HEK293 (cell line): ENCODE measurements at regions not wholly inside any gene's neighbourhood (a gene's known extent, or its start where the extent isn't known, plus 50 kb on each side); places are given as distances from the start of the nearest gene placed in this dataset.

ENCODE experiments used
- CTCF ChIA-PET: fragments of 350-600 bp; formaldehyde crosslinking; extraction: SDS; loops from one replicate; lab custom pipeline; 2021; ENCODE audit warnings: antibody characterized with exemption; lab: Yijun Ruan, JAX
- POLR2A ChIA-PET: fragments of 300-600 bp; formaldehyde crosslinking; extraction: SDS; loops from one replicate; lab custom pipeline; 2020; ENCODE audit warnings: antibody characterized with exemption, inconsistent platforms; lab: Yijun Ruan, JAX
- H3K27ac ChIP-seq: fragments of 200-500 bp; sonication (Bioruptor generic); 2 replicates; pipeline ENCODE4 v1.5.1; 2014; ENCODE audit warnings: low read depth, low read length, control low read depth, inconsistent platforms; ENCODE audit errors: extremely low read depth
- H3K36me3 ChIP-seq, 2 experiments: fragments of 200-500 bp in 1 of 2; sonication (Bioruptor generic) in 1 of 2; 1 replicate in 1 of 2; 2 replicates in 1 of 2; pipeline ENCODE4 v1.5.1; 2014 to 2017; ENCODE audit warnings: inconsistent platforms in 2 of 2, low read length in 2 of 2; ENCODE audit not compliant: control insufficient read depth in 2 of 2, insufficient read depth in 1 of 2
- H3K4me1 ChIP-seq: fragments of 200-500 bp; sonication (Bioruptor generic); 2 replicates; pipeline ENCODE4 v1.5.1; 2014; ENCODE audit warnings: mild to moderate bottlenecking, low read length, inconsistent platforms; ENCODE audit not compliant: control insufficient read depth, insufficient read depth
- H3K4me3 ChIP-seq: 2 replicates; pipeline ENCODE4 v1.5.1; 2011; ENCODE audit warnings: low read depth, mild to moderate bottlenecking, control low read depth, low read length, moderate library complexity
- H3K9me3 ChIP-seq: fragments of 200-500 bp; sonication (Bioruptor generic); 2 replicates; pipeline ENCODE4 v1.5.1; 2014; ENCODE audit warnings: low read depth, low read length, inconsistent platforms; ENCODE audit not compliant: control insufficient read depth, insufficient read depth
- ATF2 ChIP-seq: fragments of 450-650 bp; formaldehyde crosslinking; IDR thresholded peaks from 2 replicates; pipeline ENCODE4 v1.5.1; 2016; ENCODE audit warnings: missing biosample characterization, missing genetic modification characterization, low read depth
- KLF10 ChIP-seq: fragments of 450-650 bp; IDR thresholded peaks from 2 replicates; pipeline ENCODE4 v1.5.1; 2018; ENCODE audit warnings: missing biosample characterization, mild to moderate bottlenecking, missing genetic modification characterization
- MYNN ChIP-seq: fragments of 450-650 bp; formaldehyde crosslinking; IDR thresholded peaks from 2 replicates; pipeline ENCODE4 v1.5.1; 2016; ENCODE audit warnings: missing biosample characterization, missing genetic modification characterization, borderline replicate concordance
- SCRT2 ChIP-seq: fragments of 450-650 bp; formaldehyde crosslinking; IDR thresholded peaks from 2 replicates; pipeline ENCODE4 v1.5.1; 2016; ENCODE audit warnings: missing biosample characterization, missing genetic modification characterization
- SP7 ChIP-seq: fragments of 450-650 bp; formaldehyde crosslinking; IDR thresholded peaks from 2 replicates; pipeline ENCODE4 v1.5.1; 2016; ENCODE audit warnings: missing biosample characterization, missing genetic modification characterization
- ZBTB11 ChIP-seq: fragments of 450-650 bp; formaldehyde crosslinking; conservative IDR thresholded peaks from 2 replicates; pipeline ENCODE4 v1.5.1; 2016; ENCODE audit warnings: low read depth, missing biosample characterization, missing genetic modification characterization
- ZBTB17 ChIP-seq: fragments of 450-650 bp; formaldehyde crosslinking; IDR thresholded peaks from 2 replicates; pipeline ENCODE4 v1.5.1; 2016; ENCODE audit warnings: missing biosample characterization, missing genetic modification characterization
- ZIC2 ChIP-seq: fragments of 450-650 bp; formaldehyde crosslinking; IDR thresholded peaks from 2 replicates; pipeline ENCODE4 v1.5.1; 2016; ENCODE audit warnings: missing biosample characterization, missing genetic modification characterization
- ZNF146 ChIP-seq: fragments of 450-650 bp; formaldehyde crosslinking; IDR thresholded peaks from 2 replicates; pipeline ENCODE4 v1.5.1; 2016; ENCODE audit warnings: missing biosample characterization, missing genetic modification characterization
- ZNF18 ChIP-seq: fragments of 450-650 bp; formaldehyde crosslinking; IDR thresholded peaks from 2 replicates; pipeline ENCODE4 v1.5.1; 2016; ENCODE audit warnings: missing biosample characterization, missing genetic modification characterization
- ZNF184 ChIP-seq: fragments of 450-650 bp; IDR thresholded peaks from 2 replicates; pipeline ENCODE4 v1.5.1; 2018; ENCODE audit warnings: missing biosample characterization, mild to moderate bottlenecking, missing genetic modification characterization
- ZNF214 ChIP-seq: fragments of 450-650 bp; formaldehyde crosslinking; IDR thresholded peaks from 2 replicates; pipeline ENCODE4 v1.5.1; 2017; ENCODE audit warnings: missing biosample characterization, mild to moderate bottlenecking, missing genetic modification characterization, borderline replicate concordance
- ZNF433 ChIP-seq: fragments of 450-650 bp; formaldehyde crosslinking; IDR thresholded peaks from 2 replicates; pipeline ENCODE4 v1.5.1; 2016; ENCODE audit warnings: missing biosample characterization, missing genetic modification characterization, low read depth
- ZNF585B ChIP-seq: fragments of 450-650 bp; formaldehyde crosslinking; IDR thresholded peaks from 2 replicates; pipeline ENCODE4 v1.5.1; 2016; ENCODE audit warnings: missing biosample characterization, missing genetic modification characterization
- ZSCAN18 ChIP-seq: fragments of 450-650 bp; formaldehyde crosslinking; IDR thresholded peaks from 2 replicates; pipeline ENCODE4 v1.5.1; 2016; ENCODE audit warnings: missing biosample characterization, missing genetic modification characterization

- TF ChIP-seq SCRT2 (no peak), ZSCAN18 (tag by site-specific recombination) (no peak), ZNF18 (tag by site-specific recombination) (no peak)
Measured at GRCh38 chr1:119219711-119220110, 79.3 kb upstream of the WARS2 start (continued).

- TF ChIP-seq ZNF146 (tag by site-specific recombination) (no peak), ZBTB17 (tag by site-specific recombination) (no peak), MYNN (tag by site-specific recombination) (no peak), SP7 (tag by site-specific recombination) (no peak), ZBTB11 (tag by site-specific recombination) (no peak)
- Histone ChIP-seq H3K9me3 (no peaks in the 10 kb centered on the region), H3K4me1 (no peaks in the 10 kb centered on the region; the same call in 1 of the 2 replicates), H3K27ac (no peak overlapping the region), H3K36me3 (peaks cover 0 to 4% of the 10 kb centered on the region in 2 experiments; a peak in 1 of 3 replicates), H3K4me3 (no peak overlapping the region)
- CTCF ChIA-PET = interaction anchor here (1.1 kb wide), 1 partner anchor 40 kb away, joined by 3 read pairs; no protein-coding TSS in a partner anchor
- POLR2A ChIA-PET = no interaction called here
Measured at GRCh38 chr1:119220991-119221390, 80.5 kb upstream of the WARS2 start.

GRCh38 chr1:119222271-119222670 is 81.8 kb upstream of the WARS2 start:
- Histone ChIP-seq H3K4me3 (no peak overlapping the region), H3K36me3 (peaks cover 0 to 4% of the 10 kb centered on the region in 2 experiments; a peak in 1 of 3 replicates), H3K27ac (no peak overlapping the region), H3K4me1 (no peaks in the 10 kb centered on the region; the same call in 1 of the 2 replicates), H3K9me3 (no peaks in the 10 kb centered on the region)
- ChIA-PET CTCF (no interaction called here), POLR2A (no interaction called here)
- no peak for TF ChIP-seq ZNF214 (tag by site-specific recombination)
- no peak for TF ChIP-seq ZNF433 (tag by site-specific recombination)
- TF ChIP-seq ZIC2 (tag by site-specific recombination) = no peak
- no peak for TF ChIP-seq ZNF184 (tag by site-specific recombination)
- TF ChIP-seq ATF2 = no peak
- TF ChIP-seq KLF10 (tag by site-specific recombination) = no peak
- TF ChIP-seq ZNF585B = no peak
